WTC11 (cell line): ENCODE measurements at regions not wholly inside any gene's neighbourhood (a gene's known extent, or its start where the extent isn't known, plus 50 kb on each side); places are given as distances from the start of the nearest gene placed in this dataset.

Experiments
- ATAC-seq: fragments of 200-7000 bp; cut with Tn5 transposase; 2 replicates; pipeline ENCODE4 v1.10.0; 2021; ENCODE audit warnings: mild to moderate bottlenecking, moderate library complexity
- CTCF ChIA-PET: fragments of 300-600 bp; sonication (Branson Sonifier 250); formaldehyde crosslinking; loops from one replicate; lab custom pipeline; 2021; ENCODE audit warnings: antibody characterized with exemption; lab: Charles Lee
- POLR2A ChIA-PET: fragments of 350-600 bp; sonication (Branson Sonifier 250); formaldehyde crosslinking; loops from one replicate; lab custom pipeline; 2021; ENCODE audit warnings: antibody characterized with exemption; lab: Charles Lee
- DNase-seq: peaks from one replicate; pipeline ENCODE4 v3.0.0; 2021; ENCODE audit warnings: low spot score
- H3K27ac Mint-ChIP-seq: 2 replicates; pipeline ENCODE4 v1.8.0; 2021; ENCODE audit warnings: mixed read lengths
- H3K27me3 Mint-ChIP-seq: 2 replicates; pipeline ENCODE4 v1.8.0; 2021; ENCODE audit warnings: low read depth, mild to moderate bottlenecking, moderate library complexity, mixed read lengths
- H3K36me3 Mint-ChIP-seq: 2 replicates; pipeline ENCODE4 v1.8.0; 2021; ENCODE audit warnings: mixed read lengths
- H3K4me1 Mint-ChIP-seq: 2 replicates; pipeline ENCODE4 v1.8.0; 2022; ENCODE audit warnings: mixed read lengths
- H3K4me3 Mint-ChIP-seq: 2 replicates; pipeline ENCODE4 v1.8.0; 2021; ENCODE audit warnings: mild to moderate bottlenecking, moderate library complexity, mixed read lengths
- H3K9me3 Mint-ChIP-seq: 2 replicates; pipeline ENCODE4 v1.8.0; 2021; ENCODE audit warnings: mixed read lengths
- ATF1 ChIP-seq: sonication (generic); formaldehyde crosslinking; IDR thresholded peaks from 2 replicates; pipeline ENCODE4 v1.8.1; 2023; ENCODE audit warnings: mild to moderate bottlenecking, moderate library complexity, missing genetic modification reagents
- CBFB ChIP-seq: sonication (generic); formaldehyde crosslinking; IDR thresholded peaks from 2 replicates; pipeline ENCODE4 v1.8.1; 2022; ENCODE audit warnings: mild to moderate bottlenecking, low read depth, missing genetic modification reagents
- CREM ChIP-seq: sonication (generic); formaldehyde crosslinking; IDR thresholded peaks from 2 replicates; pipeline ENCODE4 v1.8.1; 2022; ENCODE audit warnings: mild to moderate bottlenecking, missing genetic modification reagents, moderate library complexity
- ERG ChIP-seq: fragments of 250-450 bp; sonication (Bioruptor Pico); IDR thresholded peaks from 2 replicates; pipeline ENCODE4 v1.8.0; 2021; ENCODE audit warnings: mild to moderate bottlenecking
- FOXK1 ChIP-seq: sonication (generic); formaldehyde crosslinking; IDR thresholded peaks from 2 replicates; pipeline ENCODE4 v1.8.0; 2022; ENCODE audit warnings: mild to moderate bottlenecking, moderate library complexity, missing genetic modification reagents
- HMGA2 ChIP-seq: fragments of 250-450 bp; sonication (Bioruptor Pico); IDR thresholded peaks from 2 replicates; pipeline ENCODE4 v1.4.0; 2021; ENCODE audit warnings: mild to moderate bottlenecking, moderate library complexity
- JAZF1 ChIP-seq: fragments of 250-450 bp; sonication (Bioruptor Pico); IDR thresholded peaks from 2 replicates; pipeline ENCODE4 v1.9.0; 2021; ENCODE audit warnings: moderate library complexity, mild to moderate bottlenecking, inconsistent platforms
- NFATC4 ChIP-seq: fragments of 250-450 bp; sonication (Bioruptor Pico); IDR thresholded peaks from 2 replicates; pipeline ENCODE4 v1.9.0; 2021; ENCODE audit warnings: mild to moderate bottlenecking
- NFE2L1 ChIP-seq: sonication (generic); formaldehyde crosslinking; IDR thresholded peaks from 2 replicates; pipeline ENCODE4 v1.8.1; 2023; ENCODE audit warnings: missing genetic modification reagents
- NR1H2 ChIP-seq: sonication (generic); formaldehyde crosslinking; IDR thresholded peaks from 2 replicates; pipeline ENCODE4 v1.9.0; 2021; ENCODE audit warnings: mild to moderate bottlenecking, moderate library complexity, missing genetic modification reagents
- SMAD3 ChIP-seq: sonication (generic); formaldehyde crosslinking; IDR thresholded peaks from 2 replicates; pipeline ENCODE4 v1.8.0; 2022; ENCODE audit warnings: missing genetic modification reagents, mild to moderate bottlenecking, borderline replicate concordance
- SOX15 ChIP-seq: fragments of 250-450 bp; sonication (Bioruptor Pico); IDR thresholded peaks from 2 replicates; pipeline ENCODE4 v1.9.0; 2021; ENCODE audit warnings: mild to moderate bottlenecking
- ZBTB43 ChIP-seq: sonication (generic); formaldehyde crosslinking; IDR thresholded peaks from 2 replicates; pipeline ENCODE4 v1.8.1; 2023; ENCODE audit warnings: mild to moderate bottlenecking, missing genetic modification reagents
- ZNF317 ChIP-seq: sonication (generic); formaldehyde crosslinking; IDR thresholded peaks from 2 replicates; pipeline ENCODE4 v1.8.1; 2023; ENCODE audit warnings: low read depth, mild to moderate bottlenecking, moderate library complexity, missing genetic modification reagents, borderline replicate concordance
- ZNF396 ChIP-seq: fragments of 250-450 bp; sonication (Bioruptor Pico); IDR thresholded peaks from 2 replicates; pipeline ENCODE4 v1.8.0; 2021; ENCODE audit warnings: mild to moderate bottlenecking, moderate library complexity, borderline replicate concordance
- TF ChIP-seq, protein P1 (sequence below): sonication (generic); formaldehyde crosslinking; IDR thresholded peaks from 2 replicates; pipeline ENCODE4 v1.8.1; 2023; ENCODE audit warnings: mild to moderate bottlenecking, missing genetic modification reagents
- TF ChIP-seq, protein P2 (sequence below): sonication (generic); formaldehyde crosslinking; IDR thresholded peaks from 2 replicates; pipeline ENCODE4 v1.8.1; 2023; ENCODE audit warnings: mild to moderate bottlenecking, moderate library complexity, missing genetic modification reagents
- TF ChIP-seq, protein P3 (sequence below): sonication (generic); formaldehyde crosslinking; IDR thresholded peaks from 2 replicates; pipeline ENCODE4 v1.8.0; 2022; ENCODE audit warnings: mild to moderate bottlenecking, missing genetic modification reagents

- TF ChIP-seq, protein P1, sequence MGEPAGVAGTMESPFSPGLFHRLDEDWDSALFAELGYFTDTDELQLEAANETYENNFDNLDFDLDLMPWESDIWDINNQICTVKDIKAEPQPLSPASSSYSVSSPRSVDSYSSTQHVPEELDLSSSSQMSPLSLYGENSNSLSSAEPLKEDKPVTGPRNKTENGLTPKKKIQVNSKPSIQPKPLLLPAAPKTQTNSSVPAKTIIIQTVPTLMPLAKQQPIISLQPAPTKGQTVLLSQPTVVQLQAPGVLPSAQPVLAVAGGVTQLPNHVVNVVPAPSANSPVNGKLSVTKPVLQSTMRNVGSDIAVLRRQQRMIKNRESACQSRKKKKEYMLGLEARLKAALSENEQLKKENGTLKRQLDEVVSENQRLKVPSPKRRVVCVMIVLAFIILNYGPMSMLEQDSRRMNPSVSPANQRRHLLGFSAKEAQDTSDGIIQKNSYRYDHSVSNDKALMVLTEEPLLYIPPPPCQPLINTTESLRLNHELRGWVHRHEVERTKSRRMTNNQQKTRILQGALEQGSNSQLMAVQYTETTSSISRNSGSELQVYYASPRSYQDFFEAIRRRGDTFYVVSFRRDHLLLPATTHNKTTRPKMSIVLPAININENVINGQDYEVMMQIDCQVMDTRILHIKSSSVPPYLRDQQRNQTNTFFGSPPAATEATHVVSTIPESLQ (CRISPR knock-in tag): no peak
- no peak for TF ChIP-seq CREM (CRISPR knock-in tag)
- TF ChIP-seq, all 79 proteins: peak for 0
Observed at GRCh38 chr18:47331026-47331425, 79.6 kb upstream of the SKOR2 start (continued).

- ChIA-PET POLR2A (no interaction called here), CTCF (no interaction called here)
- peaks cover 5% of the 10 kb centered on the region for H3K4me1 Mint-ChIP-seq
- no peaks in the 10 kb centered on the region; the same call in 1 of the 2 replicates for H3K27me3 Mint-ChIP-seq
- TF ChIP-seq ZBTB43 (CRISPR knock-in tag) (no peak), NFATC4 (no peak), SMAD3 (no peak), ATF1 (CRISPR knock-in tag) (no peak), ZNF317 (CRISPR knock-in tag) (no peak), JAZF1 (CRISPR knock-in tag) (no peak), HMGA2 (CRISPR knock-in tag) (no peak), SOX15 (CRISPR knock-in tag) (no peak), FOXK1 (CRISPR knock-in tag) (no peak), ZNF396 (CRISPR knock-in tag) (no peak), NR1H2 (CRISPR knock-in tag) (no peak), CBFB (CRISPR knock-in tag) (no peak), NFE2L1 (CRISPR knock-in tag) (no peak), ERG (CRISPR knock-in tag) (no peak)
- TF ChIP-seq, protein P2, sequence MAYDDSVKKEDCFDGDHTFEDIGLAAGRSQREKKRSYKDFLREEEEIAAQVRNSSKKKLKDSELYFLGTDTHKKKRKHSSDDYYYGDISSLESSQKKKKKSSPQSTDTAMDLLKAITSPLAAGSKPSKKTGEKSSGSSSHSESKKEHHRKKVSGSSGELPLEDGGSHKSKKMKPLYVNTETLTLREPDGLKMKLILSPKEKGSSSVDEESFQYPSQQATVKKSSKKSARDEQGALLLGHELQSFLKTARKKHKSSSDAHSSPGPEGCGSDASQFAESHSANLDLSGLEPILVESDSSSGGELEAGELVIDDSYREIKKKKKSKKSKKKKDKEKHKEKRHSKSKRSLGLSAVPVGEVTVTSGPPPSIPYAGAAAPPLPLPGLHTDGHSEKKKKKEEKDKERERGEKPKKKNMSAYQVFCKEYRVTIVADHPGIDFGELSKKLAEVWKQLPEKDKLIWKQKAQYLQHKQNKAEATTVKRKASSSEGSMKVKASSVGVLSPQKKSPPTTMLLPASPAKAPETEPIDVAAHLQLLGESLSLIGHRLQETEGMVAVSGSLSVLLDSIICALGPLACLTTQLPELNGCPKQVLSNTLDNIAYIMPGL (CRISPR knock-in tag): no peak
- TF ChIP-seq, protein P3, sequence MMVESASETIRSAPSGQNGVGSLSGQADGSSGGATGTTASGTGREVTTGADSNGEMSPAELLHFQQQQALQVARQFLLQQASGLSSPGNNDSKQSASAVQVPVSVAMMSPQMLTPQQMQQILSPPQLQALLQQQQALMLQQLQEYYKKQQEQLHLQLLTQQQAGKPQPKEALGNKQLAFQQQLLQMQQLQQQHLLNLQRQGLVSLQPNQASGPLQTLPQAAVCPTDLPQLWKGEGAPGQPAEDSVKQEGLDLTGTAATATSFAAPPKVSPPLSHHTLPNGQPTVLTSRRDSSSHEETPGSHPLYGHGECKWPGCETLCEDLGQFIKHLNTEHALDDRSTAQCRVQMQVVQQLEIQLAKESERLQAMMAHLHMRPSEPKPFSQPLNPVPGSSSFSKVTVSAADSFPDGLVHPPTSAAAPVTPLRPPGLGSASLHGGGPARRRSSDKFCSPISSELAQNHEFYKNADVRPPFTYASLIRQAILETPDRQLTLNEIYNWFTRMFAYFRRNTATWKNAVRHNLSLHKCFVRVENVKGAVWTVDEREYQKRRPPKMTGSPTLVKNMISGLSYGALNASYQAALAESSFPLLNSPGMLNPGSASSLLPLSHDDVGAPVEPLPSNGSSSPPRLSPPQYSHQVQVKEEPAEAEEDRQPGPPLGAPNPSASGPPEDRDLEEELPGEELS (CRISPR knock-in tag): no peak
- no peak for DNase-seq
- H3K36me3 Mint-ChIP-seq: no peaks in the 10 kb centered on the region
- no peak for ATAC-seq
- no peak overlapping the region for H3K27ac Mint-ChIP-seq
- H3K4me3 Mint-ChIP-seq: no peak overlapping the region
- no peaks in the 10 kb centered on the region for H3K9me3 Mint-ChIP-seq
Observed at GRCh38 chr18:47323158-47323557, 71.7 kb upstream of the SKOR2 start.
